ENCODE measurements at regions not wholly inside any gene's neighbourhood (a gene's known extent, or its start where the extent isn't known, plus 50 kb on each side); places are given as distances from the start of the nearest gene placed in this dataset.

- H3K9me3 ChIP-seq: no peaks in the 10 kb centered on the region
- no peak for DNase-seq
- intact Hi-C loops (cut with DNase I): no loop called here
- WGBS, 3 donors: 70 to 74% (median 71%) methylated on average over 18 of the region's 18 CpGs
- H3K4me3 ChIP-seq: no peak overlapping the region
- H3K4me1 ChIP-seq: no peaks in the 10 kb centered on the region
- no peak for TF ChIP-seq CTCF (IDR thresholded peaks at IDR 0.05)
- peaks cover 0 to 4% (median 2%) of the 10 kb centered on the region in 3 donors for H3K27me3 ChIP-seq (ENCODE audit: insufficient read depth in 3 of 3, low read length in 2 of 3)
- H3K27ac ChIP-seq: no peak overlapping the region
- H3K36me3 ChIP-seq (ENCODE audit: insufficient read depth in 1 of 2, low read depth in 1 of 2): no peaks in the 10 kb centered on the region
- no peak for ATAC-seq
Observed at GRCh38 chr22:49239264-49240015, 588.2 kb downstream of the BRD1 start.

DNA sequence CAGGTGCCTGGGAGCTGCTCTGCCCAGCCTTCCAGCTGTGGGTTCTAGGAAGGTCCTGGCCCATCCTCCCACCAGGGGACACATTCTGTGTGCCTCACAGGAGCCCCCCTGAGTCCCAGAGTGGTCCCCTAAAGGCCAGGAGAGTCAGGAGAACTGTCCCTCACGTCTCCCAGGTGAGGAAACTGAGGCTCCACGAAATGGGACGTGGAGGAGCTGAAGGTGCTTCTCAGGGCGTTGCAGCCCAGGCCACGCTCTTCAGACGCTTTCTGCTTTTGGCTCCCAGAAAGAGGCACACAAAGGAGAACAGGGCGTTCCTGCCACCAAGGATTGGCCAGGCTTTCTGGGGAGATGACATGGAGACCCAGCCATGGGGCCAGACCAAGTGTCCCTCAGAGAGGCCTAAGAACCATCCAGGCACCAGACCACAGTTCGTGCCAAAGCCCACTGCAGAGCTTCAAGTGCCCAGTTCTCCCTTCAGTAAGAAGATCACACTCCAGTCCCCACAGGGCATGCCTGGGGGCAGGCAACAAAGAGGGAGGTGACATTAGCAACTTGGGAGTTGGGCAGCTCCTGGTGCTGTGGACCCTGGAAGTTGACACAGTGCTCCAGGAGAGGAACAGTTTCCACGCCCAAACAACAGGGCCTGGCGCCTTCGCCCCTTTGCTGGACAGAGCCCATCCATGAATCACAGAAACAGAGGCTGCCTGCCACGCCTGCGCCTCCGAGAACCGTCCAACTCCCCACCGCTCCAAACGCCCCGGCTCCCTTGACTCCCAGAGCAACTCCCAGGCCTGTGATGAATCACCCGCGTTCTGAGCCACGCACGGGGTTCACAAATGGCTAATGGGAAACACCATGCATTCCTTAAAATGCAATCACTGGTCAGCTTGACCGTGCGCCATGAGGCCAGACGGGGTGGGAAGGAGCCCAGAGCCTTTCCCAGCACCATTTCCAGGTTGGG, 589.2 kb downstream of the BRD1 start:
- Histone ChIP-seq H3K9me3 (no peaks in the 10 kb centered on the region), H3K4me1 (no peaks in the 10 kb centered on the region), H3K27me3 (ENCODE audit: insufficient read depth in 3 of 3, low read length in 2 of 3) (peaks cover 0 to 4% (median 2%) of the 10 kb centered on the region in 3 donors), H3K4me3 (no peak overlapping the region), H3K27ac (no peak overlapping the region), H3K36me3 (ENCODE audit: insufficient read depth in 1 of 2, low read depth in 1 of 2) (no peaks in the 10 kb centered on the region)
- TF ChIP-seq CTCF (IDR thresholded peaks at IDR 0.05): no peak
- no peak for DNase-seq
- ATAC-seq: no peak
- WGBS, 3 donors: 58 to 72% (median 61%) methylated on average over 25 of the region's 25 CpGs
- intact Hi-C loops (cut with DNase I): no loop called here

DNA sequence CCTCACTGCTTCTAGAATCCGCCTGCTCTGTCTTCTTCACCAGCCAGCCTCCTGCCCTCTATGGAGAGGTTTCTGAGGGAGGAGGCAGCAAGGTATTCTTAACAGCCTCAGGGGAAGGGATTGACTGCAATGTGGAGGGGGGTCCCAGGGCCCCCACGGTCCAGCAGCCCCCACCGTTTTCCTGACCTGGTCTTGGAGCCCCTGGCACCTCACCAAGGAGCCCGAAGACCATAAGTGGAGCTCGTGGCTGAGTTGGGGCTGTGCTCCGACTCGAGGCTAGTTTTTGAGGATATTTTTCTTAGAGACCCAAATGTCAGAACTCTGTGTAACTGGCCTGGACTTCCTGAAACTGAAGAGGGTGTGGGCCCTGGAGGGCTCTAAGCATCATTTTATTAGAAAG, 590.0 kb downstream of the BRD1 start:
- H3K27ac ChIP-seq: no peak overlapping the region
- H3K4me1 ChIP-seq: no peaks in the 10 kb centered on the region
- no peaks in the 10 kb centered on the region for H3K36me3 ChIP-seq (ENCODE audit: insufficient read depth in 1 of 2, low read depth in 1 of 2)
- H3K9me3 ChIP-seq: no peaks in the 10 kb centered on the region
- intact Hi-C loops (cut with DNase I): no loop called here
- no peak for DNase-seq
- WGBS, 3 donors: 41 to 60% (median 47%) methylated on average over 6 to 7 of the region's 7 CpGs
- TF ChIP-seq CTCF (IDR thresholded peaks at IDR 0.05): no peak
- no peak overlapping the region for H3K4me3 ChIP-seq
- ATAC-seq: no peak
- peaks cover 0 to 4% (median 2%) of the 10 kb centered on the region in 3 donors for H3K27me3 ChIP-seq (ENCODE audit: insufficient read depth in 3 of 3, low read length in 2 of 3)

DNA sequence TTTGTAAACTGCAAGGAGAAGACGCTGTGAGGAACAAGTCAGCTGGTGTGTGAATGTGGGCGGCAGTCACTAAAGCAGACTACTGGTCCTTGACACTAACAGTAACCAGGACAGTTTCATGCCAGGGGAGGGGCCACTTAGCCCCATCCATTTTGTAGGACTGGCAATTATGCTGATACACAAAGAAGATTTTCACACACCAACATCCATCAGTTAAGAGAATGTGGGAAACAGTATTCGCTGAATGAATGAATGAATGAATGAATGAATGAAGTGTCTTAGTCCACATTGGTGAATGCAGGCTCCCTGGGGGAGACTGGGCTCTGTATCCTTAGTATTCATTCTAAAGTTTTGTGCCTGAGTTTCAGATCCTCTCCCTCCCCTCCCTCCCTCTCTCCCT, 590.4 kb downstream of the BRD1 start:
- peaks cover 0 to 4% (median 2%) of the 10 kb centered on the region in 3 donors for H3K27me3 ChIP-seq (ENCODE audit: insufficient read depth in 3 of 3, low read length in 2 of 3)
- H3K27ac ChIP-seq: no peak overlapping the region
- 70 to 90% (median 75%) methylated on average over 3 of the region's 3 CpGs for WGBS, 3 donors
- no peak overlapping the region for H3K4me3 ChIP-seq
- no peak for TF ChIP-seq CTCF (IDR thresholded peaks at IDR 0.05)
- no peaks in the 10 kb centered on the region for H3K4me1 ChIP-seq
- DNase-seq: no peak
- no peaks in the 10 kb centered on the region for H3K9me3 ChIP-seq
- no peaks in the 10 kb centered on the region for H3K36me3 ChIP-seq (ENCODE audit: insufficient read depth in 1 of 2, low read depth in 1 of 2)
- intact Hi-C loops (cut with DNase I): no loop called here
- ATAC-seq: no peak

Data from psoas muscle (tissue), 7 donors.